ENCODE measurements at regions not wholly inside any gene's neighbourhood (a gene's known extent, or its start where the extent isn't known, plus 50 kb on each side); places are given as distances from the start of the nearest gene placed in this dataset.

DNA sequence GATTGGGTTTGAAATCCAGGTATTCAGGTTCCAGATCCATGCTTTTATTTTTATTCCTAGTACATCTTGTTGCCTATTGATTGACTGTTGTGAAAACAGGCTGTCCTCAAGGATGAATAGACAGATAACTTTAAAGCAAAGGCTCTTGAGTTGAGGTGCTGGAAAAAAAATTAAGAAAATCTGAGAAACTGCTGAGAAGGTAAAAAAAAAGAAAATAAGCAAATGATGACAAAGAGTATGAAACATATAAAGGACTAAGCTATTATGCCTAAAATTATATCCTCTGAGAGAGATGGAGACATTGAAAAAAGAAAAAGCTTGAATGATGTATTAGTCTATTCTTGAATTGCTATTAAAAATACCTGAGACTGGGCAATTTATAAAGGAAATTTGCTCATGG lies 392.3 kb upstream of the RGS17 start:
- Mint-ChIP-seq H3K36me3 (no peaks in the 10 kb centered on the region), H3K27me3 (ENCODE audit: insufficient read depth, low read depth) (no peaks in the 10 kb centered on the region), H3K9me3 (peaks cover 17% of the 10 kb centered on the region), H3K27ac (no peak overlapping the region), H3K4me3 (no peak overlapping the region), H3K4me1 (no peaks in the 10 kb centered on the region)
- DNase-seq (ENCODE audit: low spot score), result no peak
- Histone ChIP-seq H3K4me1 (no peaks in the 10 kb centered on the region), H3K9me3 (ENCODE audit: low read depth) (no peaks in the 10 kb centered on the region), H3K36me3 (no peaks in the 10 kb centered on the region), H2AFZ (replicated peaks) (no peak overlapping the region), H3K79me2 (ENCODE audit: low read depth) (no peaks in the 10 kb centered on the region), H3K27me3 (no peaks in the 10 kb centered on the region), H3K9ac (no peak overlapping the region), H4K20me1 (ENCODE audit: low read depth) (no peaks in the 10 kb centered on the region), H3K4me2 (no peak overlapping the region), H3F3A (ENCODE audit: low read depth) (no peaks in the 10 kb centered on the region), H3K4me3 (no peak overlapping the region), H3K27ac (no peak overlapping the region)
- TF ChIP-seq, protein P1, sequence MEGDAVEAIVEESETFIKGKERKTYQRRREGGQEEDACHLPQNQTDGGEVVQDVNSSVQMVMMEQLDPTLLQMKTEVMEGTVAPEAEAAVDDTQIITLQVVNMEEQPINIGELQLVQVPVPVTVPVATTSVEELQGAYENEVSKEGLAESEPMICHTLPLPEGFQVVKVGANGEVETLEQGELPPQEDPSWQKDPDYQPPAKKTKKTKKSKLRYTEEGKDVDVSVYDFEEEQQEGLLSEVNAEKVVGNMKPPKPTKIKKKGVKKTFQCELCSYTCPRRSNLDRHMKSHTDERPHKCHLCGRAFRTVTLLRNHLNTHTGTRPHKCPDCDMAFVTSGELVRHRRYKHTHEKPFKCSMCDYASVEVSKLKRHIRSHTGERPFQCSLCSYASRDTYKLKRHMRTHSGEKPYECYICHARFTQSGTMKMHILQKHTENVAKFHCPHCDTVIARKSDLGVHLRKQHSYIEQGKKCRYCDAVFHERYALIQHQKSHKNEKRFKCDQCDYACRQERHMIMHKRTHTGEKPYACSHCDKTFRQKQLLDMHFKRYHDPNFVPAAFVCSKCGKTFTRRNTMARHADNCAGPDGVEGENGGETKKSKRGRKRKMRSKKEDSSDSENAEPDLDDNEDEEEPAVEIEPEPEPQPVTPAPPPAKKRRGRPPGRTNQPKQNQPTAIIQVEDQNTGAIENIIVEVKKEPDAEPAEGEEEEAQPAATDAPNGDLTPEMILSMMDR (IDR thresholded peaks at IDR 0.05), result no peak
- TF ChIP-seq EZH2 (IDR thresholded peaks at IDR 0.05) (no peak), EZH2phosphoT487 (IDR thresholded peaks at IDR 0.05) (no peak)

DNA sequence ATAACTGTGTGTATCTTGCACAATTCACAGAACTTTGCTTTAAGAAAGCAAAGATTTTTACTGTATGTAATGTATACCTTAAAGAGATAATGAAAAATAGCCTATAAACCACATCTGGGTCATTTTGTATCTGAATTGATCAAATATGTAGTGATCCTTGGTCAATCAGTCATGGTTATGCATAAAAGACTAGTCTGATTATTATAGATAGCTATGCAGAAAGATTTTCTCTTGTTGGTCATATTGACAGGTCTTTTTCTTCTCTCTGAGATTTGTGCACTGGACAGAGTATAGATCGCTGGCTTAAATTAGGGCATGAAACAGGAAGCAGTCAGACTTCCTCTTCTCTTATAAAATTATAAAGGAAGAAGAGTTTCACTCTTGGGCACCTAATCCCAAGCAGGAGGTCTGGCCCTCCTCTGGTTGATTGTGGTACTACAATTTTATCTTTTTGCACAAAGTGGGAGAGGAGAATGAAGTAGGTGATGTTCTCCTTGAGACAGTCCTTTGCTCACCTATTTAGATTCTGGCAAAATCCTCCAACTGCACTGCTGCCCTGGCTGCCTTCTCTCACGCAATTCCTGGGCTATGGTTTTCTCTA lies 380.9 kb upstream of the RGS17 start:
- no peaks in the 10 kb centered on the region for H4K20me1 ChIP-seq (ENCODE audit: low read depth)
- H3K4me3 ChIP-seq, result no peak overlapping the region
- H3K4me1 Mint-ChIP-seq, result no peaks in the 10 kb centered on the region
- no peaks in the 10 kb centered on the region for H3K27me3 ChIP-seq
- no peaks in the 10 kb centered on the region for H3K4me1 ChIP-seq
- H3F3A ChIP-seq (ENCODE audit: low read depth), result no peaks in the 10 kb centered on the region
- no peaks in the 10 kb centered on the region for H3K79me2 ChIP-seq (ENCODE audit: low read depth)
- no peaks in the 10 kb centered on the region for H3K9me3 ChIP-seq (ENCODE audit: low read depth)
- no peak overlapping the region for H3K4me2 ChIP-seq
- no peak overlapping the region for H3K27ac ChIP-seq
- no peaks in the 10 kb centered on the region for H3K36me3 ChIP-seq
- no peaks in the 10 kb centered on the region for H3K9me3 Mint-ChIP-seq
- peak; percentile 41 for DNase-seq (ENCODE audit: low spot score)
- no peak for TF ChIP-seq EZH2phosphoT487 (IDR thresholded peaks at IDR 0.05)
- TF ChIP-seq, protein P1 (IDR thresholded peaks at IDR 0.05), result peak; percentile 64
- H3K36me3 Mint-ChIP-seq, result no peaks in the 10 kb centered on the region
- H3K9ac ChIP-seq, result no peak overlapping the region
- no peak overlapping the region for H3K27ac Mint-ChIP-seq
- H3K4me3 Mint-ChIP-seq, result no peak overlapping the region
- peaks cover 2% of the 10 kb centered on the region for H3K27me3 Mint-ChIP-seq (ENCODE audit: insufficient read depth, low read depth)
- peak overlapping the region; percentile 31 for H2AFZ ChIP-seq (replicated peaks)

DNA sequence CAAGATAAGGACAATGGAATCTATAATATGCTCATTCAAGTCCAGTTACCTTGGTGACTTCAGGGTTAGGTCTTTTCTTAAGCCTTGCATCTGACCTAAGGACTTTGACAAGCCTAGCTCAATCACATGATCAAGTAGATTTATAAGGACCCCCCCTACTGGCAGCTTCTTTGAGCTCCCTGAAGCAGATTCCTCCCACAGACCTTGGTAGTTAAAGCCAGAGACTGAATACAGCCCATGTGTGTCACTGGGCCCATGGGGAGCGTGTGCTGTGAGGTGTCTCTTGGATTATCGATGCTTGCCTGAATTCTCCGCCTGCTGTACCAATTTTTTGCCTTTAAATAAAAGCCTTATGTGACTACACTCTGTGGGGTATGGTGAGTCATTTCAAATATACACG lies 372.7 kb upstream of the RGS17 start:
- peaks cover 6% of the 10 kb centered on the region for H3K4me1 Mint-ChIP-seq
- Histone ChIP-seq H3K27me3 (no peaks in the 10 kb centered on the region), H3K4me3 (no peak overlapping the region), H2AFZ (replicated peaks) (no peak overlapping the region), H3K79me2 (ENCODE audit: low read depth) (no peaks in the 10 kb centered on the region), H3F3A (ENCODE audit: low read depth) (no peaks in the 10 kb centered on the region), H4K20me1 (ENCODE audit: low read depth) (no peaks in the 10 kb centered on the region), H3K9me3 (ENCODE audit: low read depth) (no peaks in the 10 kb centered on the region), H3K27ac (no peak overlapping the region), H3K36me3 (no peaks in the 10 kb centered on the region), H3K9ac (no peak overlapping the region), H3K4me2 (no peak overlapping the region), H3K4me1 (no peaks in the 10 kb centered on the region)
- H3K36me3 Mint-ChIP-seq, result no peaks in the 10 kb centered on the region
- TF ChIP-seq, protein P1 (IDR thresholded peaks at IDR 0.05), result peak; percentile 39
- TF ChIP-seq EZH2 (IDR thresholded peaks at IDR 0.05) (no peak), EZH2phosphoT487 (IDR thresholded peaks at IDR 0.05) (no peak)
- peak; percentile 51 for DNase-seq (ENCODE audit: low spot score)
- H3K27me3 Mint-ChIP-seq (ENCODE audit: insufficient read depth, low read depth), result no peaks in the 10 kb centered on the region
- H3K4me3 Mint-ChIP-seq, result no peak overlapping the region
- no peak overlapping the region for H3K27ac Mint-ChIP-seq
- peaks cover 3% of the 10 kb centered on the region for H3K9me3 Mint-ChIP-seq

All from neural progenitor cell (in vitro differentiated cells).